Epithelial cell of proximal tubule (primary cell): ENCODE measurements at regions not wholly inside any gene's neighbourhood (a gene's known extent, or its start where the extent isn't known, plus 50 kb on each side); places are given as distances from the start of the nearest gene placed in this dataset.
"Not testable (repeated sequence)": the region's sequence is repeated elsewhere in the genome, so short reads cannot be mapped to it uniquely, and the experiment has no call there.

Experiments
- DNase-seq: peaks from one replicate; pipeline ENCODE4 v3.0.0-alpha.2; 2011; ENCODE audit warnings: low read depth
- H3K4me3 ChIP-seq: 2 replicates; pipeline ENCODE4 v1.5.1; 2011; ENCODE audit warnings: low read depth, mild to moderate bottlenecking, low read length

DNA sequence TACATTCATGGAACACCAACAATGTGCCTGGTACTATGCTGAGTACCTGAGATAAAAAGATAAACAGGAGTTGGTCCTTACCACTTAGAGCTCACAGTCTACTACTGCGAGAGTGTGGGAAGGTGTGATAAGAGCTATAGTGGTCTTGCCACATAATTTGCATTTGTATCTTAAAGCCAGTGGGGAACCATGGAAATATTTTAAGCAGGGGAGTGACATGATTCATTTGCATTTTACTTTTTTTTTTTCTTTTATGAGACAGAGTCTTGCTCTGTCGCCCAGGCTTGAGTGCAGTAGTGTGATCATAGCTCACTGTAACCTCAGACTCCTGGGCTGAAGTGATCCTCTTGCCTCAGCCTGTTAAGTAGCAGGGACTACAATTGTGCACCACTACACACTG, 53.6 kb downstream of the SRGAP2 start:
- not testable (repeated sequence) for H3K4me3 ChIP-seq, DNase-seq

DNA sequence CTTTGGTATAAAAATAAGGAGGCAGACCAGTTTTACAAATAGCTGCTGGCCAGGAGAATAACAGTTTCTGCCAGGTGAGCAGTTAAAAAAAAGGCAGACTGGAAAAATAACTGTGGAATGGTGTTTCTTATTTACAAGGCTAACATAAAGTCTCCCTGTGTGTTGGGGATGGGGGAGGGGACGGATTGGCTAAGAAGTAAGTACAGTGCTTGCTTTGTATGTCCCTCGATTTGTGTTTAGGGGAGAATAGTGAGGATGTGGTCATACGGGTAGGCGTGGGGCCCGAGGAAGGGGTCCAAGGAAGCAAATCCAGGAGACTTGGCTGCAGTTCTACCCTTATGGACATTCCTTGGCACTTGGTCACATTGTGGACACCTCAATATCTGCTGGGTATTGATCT, 58.1 kb downstream of the SRGAP2 start:
- not testable (repeated sequence) for DNase-seq, H3K4me3 ChIP-seq

- not testable (repeated sequence) for H3K4me3 ChIP-seq, DNase-seq
These were observed 59.1 kb downstream of the SRGAP2 start for GRCh38 chr1:206262424-206262823.

DNA sequence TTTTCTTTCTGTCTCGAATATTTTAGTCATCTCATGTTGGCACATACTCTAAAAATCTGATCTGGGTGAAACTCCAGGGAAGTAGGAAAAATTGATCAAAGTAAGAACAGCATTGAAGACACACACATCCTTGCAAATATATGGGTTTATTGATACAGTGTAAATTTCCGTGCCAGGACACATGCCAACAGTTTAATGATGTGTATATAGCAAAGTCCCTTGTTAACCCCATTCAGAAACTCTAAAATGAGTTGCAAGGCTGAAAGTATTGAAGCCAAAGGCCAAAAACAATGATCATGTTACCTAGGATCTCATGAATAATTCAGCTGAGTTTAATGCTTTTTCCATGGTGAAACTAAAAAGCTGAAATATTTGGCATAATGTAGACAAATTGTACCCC, 61.6 kb downstream of the SRGAP2 start:
- not testable (repeated sequence) for DNase-seq

DNA sequence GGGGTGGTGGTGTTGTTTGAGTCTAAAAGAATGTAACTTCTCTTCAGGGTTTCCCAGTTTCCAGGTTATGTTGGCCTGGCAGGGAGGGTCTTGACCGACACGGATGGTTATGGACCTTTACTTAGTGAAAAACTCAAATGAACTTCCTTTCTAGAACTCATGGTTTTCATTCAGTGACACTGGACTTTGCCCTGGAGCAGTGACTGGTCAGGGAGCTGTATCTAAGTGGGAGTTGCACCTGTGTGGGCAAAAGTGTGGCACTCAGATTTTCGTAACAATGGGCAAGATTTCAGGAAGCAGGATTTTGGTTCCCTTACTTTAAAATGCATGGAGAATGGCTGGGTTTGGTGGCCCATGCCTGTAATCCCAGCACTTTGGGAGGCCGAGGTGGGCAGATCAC, 67.8 kb downstream of the SRGAP2 start:
- not testable (repeated sequence) for DNase-seq, H3K4me3 ChIP-seq

More for the DNA sequence above, 61.6 kb downstream of the SRGAP2 start:
- not testable (repeated sequence) for H3K4me3 ChIP-seq

DNA sequence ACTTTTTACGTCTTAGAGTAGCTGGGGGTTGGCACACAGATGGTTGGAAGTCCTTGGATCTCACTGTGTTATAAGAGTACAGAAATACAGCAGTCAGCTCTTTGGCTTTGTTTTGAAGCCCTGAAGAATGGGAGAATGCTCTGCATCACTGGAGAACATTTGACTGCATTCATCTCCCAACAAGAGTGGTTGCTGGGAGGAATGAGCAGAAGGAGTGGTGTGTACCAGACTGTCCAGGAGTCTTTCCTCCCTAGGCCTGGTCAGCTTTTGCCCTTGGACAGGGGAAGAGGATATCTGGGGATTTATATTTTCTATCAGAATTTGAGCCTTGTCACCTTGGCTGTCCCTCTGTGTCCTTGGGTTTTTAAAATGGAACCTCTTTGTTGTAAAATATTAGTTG, 69.8 kb downstream of the SRGAP2 start:
- H3K4me3 ChIP-seq, DNase-seq: not testable (repeated sequence)

GRCh38 chr1:206276143-206276542, 72.8 kb downstream of the SRGAP2 start:
- not testable (repeated sequence) for DNase-seq, H3K4me3 ChIP-seq

- DNase-seq, H3K4me3 ChIP-seq: not testable (repeated sequence)
These were observed 75.3 kb downstream of the SRGAP2 start for GRCh38 chr1:206278683-206279082.

GRCh38 chr1:206280683-206281082, 77.3 kb downstream of the SRGAP2 start:
- not testable (repeated sequence) for DNase-seq, H3K4me3 ChIP-seq

- not testable (repeated sequence) for H3K4me3 ChIP-seq, DNase-seq
These were observed 78.7 kb downstream of the SRGAP2 start for GRCh38 chr1:206281912-206282654.

- not testable (repeated sequence) for H3K4me3 ChIP-seq, DNase-seq
These were observed 82.0 kb downstream of the SRGAP2 start for GRCh38 chr1:206285024-206285960.

- not testable (repeated sequence) for H3K4me3 ChIP-seq, DNase-seq
These were observed 84.4 kb downstream of the SRGAP2 start for GRCh38 chr1:206287759-206288158.

- DNase-seq, H3K4me3 ChIP-seq: not testable (repeated sequence)
These were observed 85.1 kb downstream of the SRGAP2 start for GRCh38 chr1:206288453-206288852.

GRCh38 chr1:206297145-206298031, 94.0 kb downstream of the SRGAP2 start:
- not testable (repeated sequence) for H3K4me3 ChIP-seq, DNase-seq

DNA sequence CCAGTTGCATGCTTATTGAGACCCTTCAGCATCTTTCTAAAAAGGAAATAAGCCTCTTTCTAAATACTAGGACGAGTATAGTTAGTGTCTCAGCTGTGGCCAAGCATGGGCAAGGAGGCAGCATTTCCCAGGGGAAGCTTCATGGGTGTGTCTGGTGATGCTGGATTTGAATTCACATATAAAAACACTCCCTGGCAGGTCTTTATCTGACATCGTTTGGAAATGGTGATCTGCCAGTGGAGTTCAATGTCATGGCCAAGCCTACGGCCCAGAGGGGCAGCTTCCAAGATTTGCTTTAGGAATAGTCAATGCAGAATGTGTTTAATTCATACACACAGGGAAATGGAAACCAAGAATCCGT, 94.7 kb downstream of the SRGAP2 start:
- DNase-seq, H3K4me3 ChIP-seq: not testable (repeated sequence)

- H3K4me3 ChIP-seq, DNase-seq: not testable (repeated sequence)
These were observed 95.9 kb downstream of the SRGAP2 start for GRCh38 chr1:206299181-206299791.

DNA sequence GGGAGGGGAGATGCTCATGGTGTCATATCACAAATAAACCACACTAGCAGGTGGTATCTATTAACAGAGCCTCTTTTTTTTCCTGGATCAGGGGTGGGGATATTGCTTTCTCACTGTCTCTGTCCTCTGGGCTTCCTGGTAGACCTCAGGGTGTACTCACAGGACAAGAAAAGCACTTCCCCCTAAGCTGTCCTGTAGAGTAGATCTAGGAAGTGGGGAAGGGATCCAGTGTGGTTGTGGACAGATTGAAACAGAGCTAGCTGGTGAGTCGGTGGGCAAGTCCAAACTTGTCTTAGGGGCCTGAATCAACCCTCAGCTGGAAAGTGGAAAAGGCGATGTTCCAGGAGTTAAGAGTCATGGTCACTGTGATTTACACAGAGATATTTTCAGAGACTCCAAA, 96.6 kb downstream of the SRGAP2 start:
- DNase-seq, H3K4me3 ChIP-seq: not testable (repeated sequence)

- DNase-seq = not testable (repeated sequence)
These were observed 98.7 kb downstream of the SRGAP2 start for GRCh38 chr1:206302056-206302455.

DNA sequence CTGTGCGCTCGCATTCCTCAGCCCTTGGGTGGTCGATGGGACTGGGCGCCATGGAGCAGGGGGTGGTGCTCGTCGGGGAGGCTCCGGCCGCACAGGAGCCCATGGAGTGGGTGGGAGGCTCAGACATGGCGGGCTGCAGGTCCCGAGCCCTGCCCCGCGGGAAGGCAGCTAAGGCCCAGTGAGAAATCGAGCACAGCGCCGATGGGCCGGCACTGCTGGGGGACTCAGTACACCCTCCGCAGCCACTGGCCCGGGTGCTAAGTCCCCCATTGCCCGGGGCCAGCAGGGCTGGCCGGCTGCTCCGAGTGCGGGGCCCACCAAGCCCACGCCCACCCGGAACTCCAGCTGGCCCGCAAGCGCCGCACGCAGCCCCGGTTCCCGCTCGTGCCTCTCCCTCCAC, 104.1 kb downstream of the SRGAP2 start:
- DNase-seq, H3K4me3 ChIP-seq: not testable (repeated sequence)

More at GRCh38 chr1:206302056-206302455, 98.7 kb downstream of the SRGAP2 start:
- H3K4me3 ChIP-seq = not testable (repeated sequence)
